Psoas muscle (tissue), 7 donors: ENCODE measurements at regions not wholly inside any gene's neighbourhood (a gene's known extent, or its start where the extent isn't known, plus 50 kb on each side); places are given as distances from the start of the nearest gene placed in this dataset.

Experiments used
- ATAC-seq, 4 donors: fragments of 200-7000 bp; cut with Tn5 transposase; one replicate each; pipeline ENCODE4 v1.9.1; 2020; ENCODE audit warnings: moderate library complexity in 3 of 4, mild to moderate bottlenecking in 2 of 4
- DNase-seq, 2 donors: peaks; one replicate each; pipeline ENCODE4 v3.0.0-alpha.2; 2020
- H3K27ac ChIP-seq: fragments of 200-600 bp; one replicate; pipeline ENCODE4 v1.8.0; 2022
- H3K27me3 ChIP-seq, 3 donors: fragments of 200-600 bp in 1 of 3; one replicate each; pipeline versions ENCODE4 v1.6.1 to v1.8.0; 2013 to 2022; ENCODE audit warnings: low read length in 2 of 3, mild to moderate bottlenecking in 2 of 3, moderate library complexity in 1 of 3; ENCODE audit not compliant: insufficient read depth in 3 of 3
- H3K36me3 ChIP-seq, 2 donors: fragments of 200-600 bp in 1 of 2; one replicate each; pipeline versions ENCODE4 v1.6.1 to v1.8.0; 2013 to 2022; ENCODE audit warnings: low read depth in 1 of 2, mild to moderate bottlenecking in 1 of 2, moderate library complexity in 1 of 2; ENCODE audit not compliant: insufficient read depth in 1 of 2
- H3K4me1 ChIP-seq: fragments of 200-600 bp; one replicate; pipeline ENCODE4 v1.8.0; 2022
- H3K4me3 ChIP-seq: fragments of 200-600 bp; one replicate; pipeline ENCODE4 v1.8.0; 2022; ENCODE audit warnings: mild to moderate bottlenecking
- H3K9me3 ChIP-seq: fragments of 200-600 bp; one replicate; pipeline ENCODE4 v1.8.0; 2022
- WGBS, 3 donors: extraction: QIAGEN DNeasy Blood & Tissue Kit; methylation state at CpG; one replicate each; pipeline versions ENCODE4 v1.1.6 to v1.1.7; 2013; 5-methylcytosine and 5-hydroxymethylcytosine counted together
- intact Hi-C, 2 donors: fragments of 100-400 bp; cut with DNase I; formaldehyde crosslinking; loops; one replicate each; pipeline versions ENCODE4 v1.11.0 to v1.14.2; 2022
- TF ChIP-seq, protein P1 (sequence below): fragments of 200-600 bp; IDR thresholded peaks from one replicate; pipeline ENCODE4 v1.8.0; 2022; ENCODE audit warnings: antibody characterized with exemption
- donor health status: healthy with polysubstance abuse.
- donor health status: DM: no; HTN: no; CAD: no; lungs with moderate emphysema.
- donor health status: Bipolar disorder and iron deficiency.
- donor health status: healthy.
- donor health status: DM: yes; HTN: yes; CAD: no.
- donor health status: DM: no; HTN: no; CAD: no.
- donor health status: DM: yes; HTN: yes; CAD: no.

DNA sequence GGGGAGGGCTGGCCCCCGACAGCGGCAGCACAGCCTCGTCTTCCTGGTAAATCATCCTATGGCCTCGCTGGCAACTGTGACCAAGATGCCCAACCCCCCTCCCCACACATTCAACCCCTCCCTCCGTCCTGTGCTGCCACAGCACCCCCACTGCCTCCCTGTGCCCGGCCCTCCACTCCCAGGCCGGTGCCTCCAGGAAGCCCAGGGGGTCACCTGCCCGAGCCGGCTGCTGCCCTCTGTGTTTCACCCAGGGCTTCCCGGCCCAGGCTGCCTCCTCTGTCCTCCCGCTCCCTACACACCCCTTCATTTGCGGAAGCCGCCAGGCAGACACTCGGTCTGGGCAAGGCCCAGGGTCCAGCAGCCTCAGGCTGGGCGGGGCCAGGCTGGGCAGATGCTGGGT is 188.6 kb downstream of the RBFOX3 start:
- H3K4me3 ChIP-seq: no peak overlapping the region
- peaks cover 0 to 71% (median 21%) of the 10 kb centered on the region in 3 donors for H3K27me3 ChIP-seq
- no peaks in the 10 kb centered on the region for H3K9me3 ChIP-seq
- intact Hi-C loops: no loop called here
- ATAC-seq (no peak), DNase-seq (no peak)
- TF ChIP-seq, protein P1, sequence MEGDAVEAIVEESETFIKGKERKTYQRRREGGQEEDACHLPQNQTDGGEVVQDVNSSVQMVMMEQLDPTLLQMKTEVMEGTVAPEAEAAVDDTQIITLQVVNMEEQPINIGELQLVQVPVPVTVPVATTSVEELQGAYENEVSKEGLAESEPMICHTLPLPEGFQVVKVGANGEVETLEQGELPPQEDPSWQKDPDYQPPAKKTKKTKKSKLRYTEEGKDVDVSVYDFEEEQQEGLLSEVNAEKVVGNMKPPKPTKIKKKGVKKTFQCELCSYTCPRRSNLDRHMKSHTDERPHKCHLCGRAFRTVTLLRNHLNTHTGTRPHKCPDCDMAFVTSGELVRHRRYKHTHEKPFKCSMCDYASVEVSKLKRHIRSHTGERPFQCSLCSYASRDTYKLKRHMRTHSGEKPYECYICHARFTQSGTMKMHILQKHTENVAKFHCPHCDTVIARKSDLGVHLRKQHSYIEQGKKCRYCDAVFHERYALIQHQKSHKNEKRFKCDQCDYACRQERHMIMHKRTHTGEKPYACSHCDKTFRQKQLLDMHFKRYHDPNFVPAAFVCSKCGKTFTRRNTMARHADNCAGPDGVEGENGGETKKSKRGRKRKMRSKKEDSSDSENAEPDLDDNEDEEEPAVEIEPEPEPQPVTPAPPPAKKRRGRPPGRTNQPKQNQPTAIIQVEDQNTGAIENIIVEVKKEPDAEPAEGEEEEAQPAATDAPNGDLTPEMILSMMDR: no peak
- H3K36me3 ChIP-seq: no peaks in the 10 kb centered on the region
- WGBS, 3 donors: 54 to 66% (median 61%) methylated on average over 13 to 15 of the region's 15 CpGs
- H3K27ac ChIP-seq: no peak overlapping the region
- no peaks in the 10 kb centered on the region for H3K4me1 ChIP-seq

DNA sequence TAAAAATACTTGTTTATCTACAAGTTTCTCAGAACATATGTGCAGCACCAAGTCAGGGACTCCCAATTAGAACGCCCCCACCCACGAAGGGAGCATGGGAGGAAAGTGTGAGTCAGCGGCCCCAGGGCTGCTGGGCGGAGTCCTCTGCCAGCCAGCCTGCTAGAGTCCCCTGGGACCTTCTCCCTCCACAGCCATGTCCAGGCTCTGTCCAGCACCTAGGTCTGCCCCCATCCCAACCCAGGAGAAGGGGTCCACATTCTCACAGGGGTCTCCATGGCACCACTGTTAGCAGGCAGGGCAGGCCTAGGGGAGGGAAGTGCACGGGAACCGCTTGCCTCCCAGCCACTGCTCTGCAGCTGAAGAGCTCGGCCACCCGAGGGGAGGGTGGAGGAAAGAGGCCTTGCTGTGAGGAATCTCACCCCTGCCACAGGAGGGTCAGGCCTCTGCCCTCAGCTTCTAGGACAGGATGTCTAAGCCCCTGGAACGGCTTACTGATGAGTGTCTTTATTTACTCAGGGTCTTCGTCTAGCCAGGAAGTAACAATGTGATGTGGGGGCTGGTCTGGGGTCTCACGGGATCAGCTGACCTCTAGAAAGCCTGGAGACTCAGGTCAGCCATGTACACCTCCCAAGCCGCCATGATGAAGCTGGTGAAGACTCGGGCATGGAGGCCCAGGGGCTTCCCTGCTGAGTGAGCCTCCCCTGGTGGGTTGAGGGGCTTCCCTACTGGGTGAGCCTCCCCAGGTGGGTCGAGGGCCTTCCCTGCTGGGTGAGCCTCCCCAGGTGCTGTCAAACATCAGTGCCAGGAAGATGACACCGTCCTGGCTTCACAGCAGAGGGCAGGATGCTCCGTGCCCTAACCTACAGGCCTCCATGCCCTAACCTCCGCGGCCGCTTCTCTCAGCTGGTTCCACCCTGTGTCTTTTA is 190.3 kb downstream of the RBFOX3 start:
- TF ChIP-seq, protein P1: no peak
- Histone ChIP-seq H3K36me3 (no peaks in the 10 kb centered on the region), H3K27ac (no peak overlapping the region), H3K9me3 (no peaks in the 10 kb centered on the region), H3K4me3 (no peak overlapping the region), H3K4me1 (no peaks in the 10 kb centered on the region), H3K27me3 (peaks cover 0 to 74% (median 26%) of the 10 kb centered on the region in 3 donors)
- intact Hi-C loops: no loop called here
- WGBS, 3 donors: 47 to 52% (median 51%) methylated on average over 18 to 19 of the region's 19 CpGs
- DNase-seq (no peak), ATAC-seq (no peak)

DNA sequence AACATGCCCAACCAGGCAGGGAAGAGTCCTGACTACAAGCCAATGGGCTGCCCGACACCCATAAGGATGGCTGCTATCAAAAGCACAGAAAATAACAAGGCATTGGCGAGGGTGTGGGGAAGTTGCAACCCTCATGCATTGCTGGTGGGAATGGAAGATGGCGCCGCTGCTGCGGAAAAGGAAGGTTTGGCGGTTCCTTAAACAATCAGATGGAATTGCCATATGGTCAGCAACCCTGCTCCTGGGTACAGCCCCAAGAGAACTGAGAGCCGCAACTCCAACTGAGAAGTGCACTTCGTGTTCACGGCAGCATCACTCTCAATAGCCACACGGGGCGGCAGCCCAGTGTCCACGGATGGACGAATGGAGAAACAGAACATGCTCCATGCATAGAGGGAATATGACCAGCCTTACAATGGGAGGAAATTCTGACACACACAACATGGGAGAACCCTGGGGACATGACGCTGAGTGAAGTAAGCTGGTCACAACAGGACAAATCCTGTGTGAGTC is 193.3 kb downstream of the RBFOX3 start:
- ATAC-seq: no peak
- WGBS, 3 donors: 70 to 77% (median 73%) methylated on average over 14 of the region's 14 CpGs

DNA sequence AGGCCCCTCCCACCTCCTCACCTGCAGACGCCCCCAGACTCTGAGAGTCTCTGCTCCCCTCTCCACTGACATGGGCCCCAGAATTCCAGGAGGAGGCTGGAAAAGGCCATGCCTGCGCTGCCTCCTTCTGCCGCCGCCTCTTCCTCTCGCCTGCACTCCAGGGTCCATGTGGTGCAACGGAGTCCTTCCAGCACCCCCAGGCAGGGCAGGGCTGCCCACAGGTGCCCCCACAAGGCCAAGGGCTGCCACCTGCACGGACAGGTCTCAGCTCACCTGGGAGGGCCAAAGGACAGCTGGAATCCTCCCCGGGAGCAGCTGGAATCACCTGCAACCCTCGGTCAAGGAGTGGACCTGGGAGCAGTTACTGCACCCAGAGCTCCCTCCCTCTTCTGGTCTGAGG is 194.9 kb downstream of the RBFOX3 start:
- intact Hi-C loops: no loop called here
- Histone ChIP-seq H3K4me3 (no peak overlapping the region), H3K27me3 (peaks cover 0 to 76% (median 24%) of the 10 kb centered on the region in 3 donors), H3K27ac (no peak overlapping the region), H3K4me1 (no peaks in the 10 kb centered on the region), H3K36me3 (no peaks in the 10 kb centered on the region), H3K9me3 (no peaks in the 10 kb centered on the region)
- no peak for ATAC-seq
- no peak for DNase-seq
- TF ChIP-seq, protein P1: no peak
- WGBS, 3 donors: 59 to 76% (median 68%) methylated on average over 8 to 9 of the region's 9 CpGs

More for the DNA sequence above, 193.3 kb downstream of the RBFOX3 start:
- Histone ChIP-seq H3K9me3 (no peaks in the 10 kb centered on the region), H3K4me3 (no peak overlapping the region), H3K27me3 (peaks cover 0 to 82% (median 32%) of the 10 kb centered on the region in 3 donors), H3K36me3 (no peaks in the 10 kb centered on the region), H3K4me1 (no peaks in the 10 kb centered on the region), H3K27ac (no peak overlapping the region)
- TF ChIP-seq, protein P1: no peak
- DNase-seq: no peak
- intact Hi-C loops: no loop called here
